Spinal cord (tissue), 9 donors: ENCODE measurements at regions not wholly inside any gene's neighbourhood (a gene's known extent, or its start where the extent isn't known, plus 50 kb on each side); places are given as distances from the start of the nearest gene placed in this dataset.

Experiments
- DNase-seq, 6 donors: peaks; one replicate each; pipeline versions ENCODE4 v3.0.0 to v3.0.0-alpha.2; 2013 to 2015; ENCODE audit warnings: low spot score in 6 of 6, low read depth in 4 of 6
- H3K27ac ChIP-seq: one replicate; pipeline ENCODE4 v1.5.1; 2013; ENCODE audit warnings: low read depth, low read length, control low read depth
- H3K27me3 ChIP-seq: one replicate; pipeline ENCODE4 v1.6.1; 2013; ENCODE audit warnings: low read length; ENCODE audit not compliant: control insufficient read depth, insufficient read depth
- H3K36me3 ChIP-seq: one replicate; pipeline ENCODE4 v1.6.1; 2013; ENCODE audit warnings: low read length; ENCODE audit not compliant: control insufficient read depth, insufficient read depth
- H3K4me1 ChIP-seq: one replicate; pipeline ENCODE4 v1.6.1; 2013; ENCODE audit warnings: low read length; ENCODE audit not compliant: control insufficient read depth, insufficient read depth
- H3K4me3 ChIP-seq: one replicate; pipeline ENCODE4 v1.5.1; 2013; ENCODE audit warnings: low read depth, low read length, control low read depth
- H3K9me3 ChIP-seq: one replicate; pipeline ENCODE4 v1.6.1; 2013; ENCODE audit warnings: low read length; ENCODE audit not compliant: control insufficient read depth, insufficient read depth
- WGBS: methylation state at CpG from one replicate; pipeline ENCODE4 v1.1.5; 2013; ENCODE audit warnings: missing lambda C conversion rate; ENCODE audit not compliant: insufficient coverage; 5-methylcytosine and 5-hydroxymethylcytosine counted together
- donor health status: healthy.

GRCh38 chrX:139194571-139195280 is 335.8 kb upstream of the F9 start:
- no peaks in the 10 kb centered on the region for H3K9me3 ChIP-seq
- H3K4me3 ChIP-seq: peak overlapping the region; percentile 27
- no peaks in the 10 kb centered on the region for H3K36me3 ChIP-seq
- DNase-seq: peak in 3 of 6 donors; percentile 9 to 47 (median 36)
- H3K4me1 ChIP-seq: no peaks in the 10 kb centered on the region
- H3K27ac ChIP-seq: no peak overlapping the region
- WGBS: 15% methylated on average over 50 of the region's 50 CpGs
- peaks cover 19% of the 10 kb centered on the region for H3K27me3 ChIP-seq

GRCh38 chrX:139192386-139192961 is 338.1 kb upstream of the F9 start:
- DNase-seq: no peak
- Histone ChIP-seq H3K36me3 (no peaks in the 10 kb centered on the region), H3K27ac (no peak overlapping the region), H3K9me3 (no peaks in the 10 kb centered on the region), H3K4me1 (no peaks in the 10 kb centered on the region), H3K4me3 (no peak overlapping the region), H3K27me3 (peaks cover 19% of the 10 kb centered on the region)
- 76% methylated on average over 4 of the region's 6 CpGs for WGBS

- DNase-seq: no peak
- H3K36me3 ChIP-seq: no peaks in the 10 kb centered on the region
Measured at GRCh38 chrX:139191746-139192385, 338.7 kb upstream of the F9 start.

GRCh38 chrX:139191286-139191685 is 339.3 kb upstream of the F9 start:
- no peak for DNase-seq
- no peaks in the 10 kb centered on the region for H3K4me1 ChIP-seq
- peaks cover 17% of the 10 kb centered on the region for H3K27me3 ChIP-seq
- no peaks in the 10 kb centered on the region for H3K9me3 ChIP-seq
- no peak overlapping the region for H3K27ac ChIP-seq
- WGBS: no CpG with 5 or more reads among the region's 2 CpGs
- H3K36me3 ChIP-seq: no peaks in the 10 kb centered on the region
- H3K4me3 ChIP-seq: no peak overlapping the region

More at GRCh38 chrX:139191746-139192385, 338.7 kb upstream of the F9 start:
- Histone ChIP-seq H3K4me3 (no peak overlapping the region), H3K27ac (no peak overlapping the region), H3K9me3 (no peaks in the 10 kb centered on the region), H3K4me1 (no peaks in the 10 kb centered on the region), H3K27me3 (peaks cover 19% of the 10 kb centered on the region)
- WGBS: 82% methylated on average over 1 of the region's 6 CpGs

- WGBS: 78% methylated on average over 4 of the region's 4 CpGs
Measured at GRCh38 chrX:139187738-139188137, 342.8 kb upstream of the F9 start.

GRCh38 chrX:139186991-139187390 is 343.5 kb upstream of the F9 start:
- DNase-seq: no peak
- Histone ChIP-seq H3K4me3 (no peak overlapping the region), H3K27ac (no peak overlapping the region), H3K36me3 (no peaks in the 10 kb centered on the region), H3K9me3 (no peaks in the 10 kb centered on the region), H3K4me1 (no peaks in the 10 kb centered on the region), H3K27me3 (no peaks in the 10 kb centered on the region)
- WGBS: no CpG with 5 or more reads among the region's 1 CpG

More at GRCh38 chrX:139187738-139188137, 342.8 kb upstream of the F9 start:
- Histone ChIP-seq H3K9me3 (no peaks in the 10 kb centered on the region), H3K27ac (no peak overlapping the region), H3K4me1 (no peaks in the 10 kb centered on the region), H3K36me3 (no peaks in the 10 kb centered on the region), H3K4me3 (no peak overlapping the region), H3K27me3 (no peaks in the 10 kb centered on the region)
- no peak for DNase-seq

- H3K4me3 ChIP-seq: no peak overlapping the region
- H3K27me3 ChIP-seq: no peaks in the 10 kb centered on the region
- DNase-seq: no peak
- no peaks in the 10 kb centered on the region for H3K4me1 ChIP-seq
- no peaks in the 10 kb centered on the region for H3K36me3 ChIP-seq
- WGBS: no CpG with 5 or more reads among the region's 1 CpG
- H3K9me3 ChIP-seq: no peaks in the 10 kb centered on the region
- no peak overlapping the region for H3K27ac ChIP-seq
Measured at GRCh38 chrX:139179592-139179991, 350.9 kb upstream of the F9 start.

GRCh38 chrX:139178980-139179379 is 351.6 kb upstream of the F9 start:
- Histone ChIP-seq H3K4me3 (no peak overlapping the region), H3K27me3 (no peaks in the 10 kb centered on the region), H3K27ac (no peak overlapping the region), H3K36me3 (no peaks in the 10 kb centered on the region), H3K9me3 (no peaks in the 10 kb centered on the region), H3K4me1 (no peaks in the 10 kb centered on the region)
- DNase-seq: no peak
- 83% methylated on average over 4 of the region's 4 CpGs for WGBS

GRCh38 chrX:139172731-139173130 is 357.8 kb upstream of the F9 start:
- WGBS: no CpG with 5 or more reads among the region's 1 CpG
- no peaks in the 10 kb centered on the region for H3K27me3 ChIP-seq
- no peaks in the 10 kb centered on the region for H3K9me3 ChIP-seq
- DNase-seq: no peak
- H3K27ac ChIP-seq: no peak overlapping the region
- H3K4me3 ChIP-seq: no peak overlapping the region
- no peaks in the 10 kb centered on the region for H3K36me3 ChIP-seq
- H3K4me1 ChIP-seq: no peaks in the 10 kb centered on the region
